Ectodermal cell (in vitro differentiated cells): ENCODE measurements at regions not wholly inside any gene's neighbourhood (a gene's known extent, or its start where the extent isn't known, plus 50 kb on each side); places are given as distances from the start of the nearest gene placed in this dataset.
"Not testable (repeated sequence)": the region's sequence is repeated elsewhere in the genome, so short reads cannot be mapped to it uniquely, and the experiment has no call there.

Source experiments
- H3K27ac ChIP-seq: 2 replicates; pipeline ENCODE4 v1.7.0; 2013; ENCODE audit warnings: mild to moderate bottlenecking, low read depth, low read length; ENCODE audit not compliant: insufficient read depth, poor library complexity, severe bottlenecking
- H3K27me3 ChIP-seq: 2 replicates; pipeline ENCODE4 v1.7.0; 2013; ENCODE audit warnings: mild to moderate bottlenecking, low read length; ENCODE audit not compliant: insufficient read depth, control insufficient read depth, poor library complexity, severe bottlenecking
- H3K36me3 ChIP-seq: one replicate; pipeline ENCODE4 v1.7.0; 2013; ENCODE audit warnings: low read length; ENCODE audit not compliant: control insufficient read depth, insufficient read depth
- H3K4me1 ChIP-seq: one replicate; pipeline ENCODE4 v1.7.0; 2013; ENCODE audit warnings: low read length; ENCODE audit not compliant: control insufficient read depth, insufficient read depth
- H3K4me3 ChIP-seq: 2 replicates; pipeline ENCODE4 v1.7.0; 2013; ENCODE audit warnings: low read depth, low read length, control low read depth; ENCODE audit not compliant: insufficient read depth
- H3K9me3 ChIP-seq: 2 replicates; pipeline ENCODE4 v1.7.0; 2013; ENCODE audit warnings: mild to moderate bottlenecking, low read length, moderate library complexity; ENCODE audit not compliant: control insufficient read depth
- WGBS, 2 experiments: methylation state at CpG; one replicate each; pipeline ENCODE4 v1.1.7; 2013; ENCODE audit warnings: missing lambda C conversion rate in 2 of 2; 5-methylcytosine and 5-hydroxymethylcytosine counted together

DNA sequence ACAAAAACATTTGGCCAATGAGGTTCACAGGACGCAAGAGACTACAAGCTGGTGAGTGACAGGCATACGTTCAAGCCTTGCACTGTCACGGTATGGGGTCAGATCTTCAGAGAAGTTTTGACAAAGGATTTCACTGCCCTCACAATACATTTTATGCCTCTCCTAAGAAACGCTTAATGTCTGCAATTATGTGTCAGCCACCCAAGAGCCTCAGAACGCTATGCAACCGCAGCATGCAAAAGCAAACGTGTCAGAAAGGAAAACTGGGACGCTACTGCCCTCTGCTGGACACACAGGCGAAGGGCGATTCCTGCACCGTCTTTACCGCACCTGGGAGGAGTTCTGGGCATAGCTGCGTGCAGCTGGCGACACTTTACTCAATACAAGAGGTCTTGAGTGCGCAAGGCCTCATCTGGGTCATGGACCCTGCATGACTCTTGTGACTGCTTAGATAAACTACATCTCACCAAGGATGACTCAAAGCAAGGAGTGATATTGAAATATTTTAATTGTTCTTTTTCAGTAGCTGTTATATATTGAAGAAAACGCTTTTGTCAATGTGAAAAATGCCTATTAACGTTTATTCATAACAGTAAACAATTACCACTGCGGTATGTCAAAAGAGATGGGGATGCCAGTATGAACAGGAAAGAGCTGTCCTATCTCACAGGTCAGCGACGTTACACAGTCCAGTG is 147.6 kb upstream of the FRG1 start:
- Histone ChIP-seq H3K4me1 (no peaks in the 10 kb centered on the region), H3K27ac (no peak overlapping the region), H3K9me3 (no peaks in the 10 kb centered on the region), H3K36me3 (no peaks in the 10 kb centered on the region), H3K4me3 (no peak overlapping the region), H3K27me3 (no peaks in the 10 kb centered on the region)
- WGBS, 2 experiments, result 33% methylated on average over 20 of the region's 20 CpGs

DNA sequence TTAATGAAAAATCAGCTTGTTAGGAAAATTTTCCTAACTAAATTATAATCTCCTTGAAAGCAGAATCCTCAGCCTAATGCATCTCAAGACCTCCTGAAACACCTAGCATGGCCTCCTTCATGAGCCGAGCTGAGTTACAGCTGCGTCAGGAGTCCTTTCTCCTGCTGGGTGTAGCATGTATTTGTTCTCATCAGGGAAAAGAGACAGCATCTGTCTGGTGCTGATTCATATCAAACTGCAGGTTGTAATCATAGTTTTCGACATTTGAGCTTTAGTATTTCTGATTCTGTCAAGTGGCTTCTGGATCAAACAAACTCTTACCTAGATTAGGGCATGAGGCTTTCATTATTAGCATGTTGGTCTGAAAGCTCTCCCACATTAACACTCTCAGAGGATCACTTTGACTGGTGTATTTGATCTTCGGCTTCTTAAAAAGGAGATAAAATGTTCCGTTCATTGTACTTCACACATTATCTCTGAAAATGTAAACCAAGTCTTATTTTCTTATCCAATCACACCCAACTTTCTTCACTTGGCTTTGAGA is 140.1 kb upstream of the FRG1 start:
- H3K4me1 ChIP-seq, result no peaks in the 10 kb centered on the region
- 95 to 97% methylated on average over 5 of the region's 5 CpGs for WGBS, 2 experiments
- no peaks in the 10 kb centered on the region for H3K36me3 ChIP-seq

DNA sequence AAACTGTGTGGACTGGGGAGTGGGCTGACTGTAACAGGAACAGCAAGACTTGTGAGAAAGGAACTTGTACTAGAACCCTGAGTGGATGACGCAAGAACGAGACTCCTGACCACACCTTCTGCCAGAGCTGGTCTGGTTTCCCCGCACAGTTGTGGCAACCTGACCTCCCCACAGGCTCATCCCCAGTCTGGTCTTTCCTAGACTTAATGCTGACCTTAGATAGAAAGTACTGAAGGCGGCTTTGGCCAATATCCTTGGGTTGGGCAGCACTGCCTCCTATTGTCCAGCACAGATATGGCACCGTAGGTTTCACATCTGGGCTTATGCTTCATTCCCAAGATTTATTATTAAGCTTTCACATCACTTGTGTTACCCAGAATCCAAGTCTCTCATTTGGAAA is 137.8 kb upstream of the FRG1 start:
- no peak overlapping the region for H3K27ac ChIP-seq
- no peaks in the 10 kb centered on the region for H3K9me3 ChIP-seq
- no peak overlapping the region for H3K4me3 ChIP-seq
- WGBS, 2 experiments, result 86 to 91% methylated on average over 5 of the region's 5 CpGs
- no peaks in the 10 kb centered on the region for H3K4me1 ChIP-seq
- H3K36me3 ChIP-seq, result no peaks in the 10 kb centered on the region
- no peaks in the 10 kb centered on the region for H3K27me3 ChIP-seq

More for the DNA sequence above, 140.1 kb upstream of the FRG1 start:
- H3K9me3 ChIP-seq, result no peaks in the 10 kb centered on the region
- H3K27me3 ChIP-seq, result no peaks in the 10 kb centered on the region
- H3K27ac ChIP-seq, result no peak overlapping the region
- H3K4me3 ChIP-seq, result no peak overlapping the region

DNA sequence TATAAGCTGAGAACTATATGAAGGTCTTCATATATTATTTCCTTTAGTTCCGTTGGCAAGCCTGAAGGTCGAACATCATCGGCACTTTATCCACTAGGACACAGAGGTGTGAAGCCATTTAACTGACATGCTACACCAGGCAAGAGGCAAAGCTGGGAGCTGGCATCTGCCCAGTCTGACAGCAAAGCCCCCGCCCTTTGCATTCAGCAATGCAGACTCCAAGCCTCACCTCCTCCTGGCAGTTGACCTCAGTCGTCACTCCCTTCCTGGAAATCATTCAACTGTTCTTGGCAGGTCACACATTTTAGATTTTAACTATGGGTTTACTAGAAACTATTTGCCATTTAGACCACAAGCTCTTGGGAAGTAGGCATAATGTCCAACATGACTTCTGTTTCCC is 135.8 kb upstream of the FRG1 start:
- H3K4me1 ChIP-seq, result no peaks in the 10 kb centered on the region
- 93 to 94% methylated on average over 5 of the region's 5 CpGs for WGBS, 2 experiments
- no peak overlapping the region for H3K27ac ChIP-seq
- H3K27me3 ChIP-seq, result no peaks in the 10 kb centered on the region
- no peaks in the 10 kb centered on the region for H3K9me3 ChIP-seq
- H3K4me3 ChIP-seq, result no peak overlapping the region
- no peaks in the 10 kb centered on the region for H3K36me3 ChIP-seq

DNA sequence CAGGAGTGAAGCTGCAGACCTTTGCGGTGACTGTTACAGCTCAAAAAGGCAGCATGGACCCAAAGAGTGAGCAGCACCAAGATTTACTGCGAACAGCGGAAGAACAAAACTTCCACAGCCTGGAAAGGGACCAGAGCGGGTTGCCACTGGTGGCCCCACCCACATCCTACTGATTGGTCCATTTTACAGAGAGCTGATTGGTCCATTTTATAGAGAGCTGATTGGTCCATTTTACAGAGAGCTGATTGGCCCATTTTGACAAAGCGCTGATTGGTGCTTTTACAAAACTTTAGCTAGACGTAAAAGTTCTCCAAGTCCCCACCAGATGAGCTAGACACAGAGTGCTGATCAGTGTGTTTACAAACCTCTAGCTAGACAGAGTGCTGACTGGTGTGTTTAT is 134.2 kb upstream of the FRG1 start:
- H3K36me3 ChIP-seq, result no peaks in the 10 kb centered on the region
- no peaks in the 10 kb centered on the region for H3K27me3 ChIP-seq
- H3K9me3 ChIP-seq, result no peaks in the 10 kb centered on the region
- 69 to 72% methylated on average over 6 of the region's 6 CpGs for WGBS, 2 experiments
- H3K27ac ChIP-seq, result no peak overlapping the region
- no peaks in the 10 kb centered on the region for H3K4me1 ChIP-seq
- no peak overlapping the region for H3K4me3 ChIP-seq

DNA sequence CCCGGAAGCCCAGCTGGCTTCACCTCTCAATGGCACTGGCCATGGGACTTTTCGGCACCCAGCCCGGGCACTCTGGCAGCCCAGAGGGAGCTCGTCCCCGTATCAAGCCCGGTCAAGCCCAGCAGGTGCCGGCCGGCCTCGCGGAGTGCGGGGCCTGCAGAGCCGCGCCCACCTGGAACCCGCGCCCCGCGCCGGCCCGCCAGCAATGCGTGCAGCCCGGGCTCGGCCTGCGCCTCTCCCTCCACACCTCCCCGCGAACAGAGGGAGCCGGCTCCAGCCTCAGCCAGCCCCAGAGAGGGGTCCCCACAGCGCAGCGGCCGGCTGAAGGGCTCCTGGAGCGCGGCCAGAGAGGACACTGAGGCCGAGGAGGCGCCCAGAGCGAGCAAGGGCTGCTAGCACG is 133.6 kb upstream of the FRG1 start:
- 84 to 88% methylated on average over 35 of the region's 35 CpGs for WGBS, 2 experiments
- Histone ChIP-seq H3K36me3 (no peaks in the 10 kb centered on the region), H3K27ac (no peak overlapping the region)

DNA sequence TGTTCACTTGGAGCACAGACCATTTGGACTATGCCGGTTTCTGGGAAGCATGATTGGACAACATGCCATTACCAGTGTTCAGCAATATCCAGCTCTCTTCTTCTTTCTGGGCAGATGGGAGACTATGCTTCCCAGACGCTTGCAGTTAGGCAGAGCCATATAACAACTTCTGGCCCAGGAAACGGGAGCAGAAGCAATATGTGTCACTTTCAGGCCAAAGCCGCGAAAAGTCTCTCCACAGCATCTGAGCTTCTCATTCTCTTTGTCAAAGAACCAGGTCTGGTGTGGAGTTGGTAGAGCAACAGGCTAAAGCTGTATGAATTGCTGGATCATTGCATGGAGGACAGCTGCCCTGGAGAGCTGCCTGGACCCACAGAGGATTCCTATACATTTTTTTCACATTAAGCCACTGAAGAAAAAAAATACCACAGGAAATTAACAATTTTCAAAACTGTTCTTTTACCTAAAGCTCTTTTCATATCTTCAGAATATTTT is 131.4 kb upstream of the FRG1 start:
- no peaks in the 10 kb centered on the region for H3K4me1 ChIP-seq
- no peak overlapping the region for H3K27ac ChIP-seq
- H3K4me3 ChIP-seq, result no peak overlapping the region
- no peaks in the 10 kb centered on the region for H3K27me3 ChIP-seq
- no peaks in the 10 kb centered on the region for H3K36me3 ChIP-seq
- WGBS, 2 experiments, result 95 to 97% methylated on average over 5 of the region's 5 CpGs
- H3K9me3 ChIP-seq, result no peaks in the 10 kb centered on the region

More for the DNA sequence above, 133.6 kb upstream of the FRG1 start:
- Histone ChIP-seq H3K4me1 (no peaks in the 10 kb centered on the region), H3K9me3 (no peaks in the 10 kb centered on the region), H3K4me3 (no peak overlapping the region), H3K27me3 (no peaks in the 10 kb centered on the region)

DNA sequence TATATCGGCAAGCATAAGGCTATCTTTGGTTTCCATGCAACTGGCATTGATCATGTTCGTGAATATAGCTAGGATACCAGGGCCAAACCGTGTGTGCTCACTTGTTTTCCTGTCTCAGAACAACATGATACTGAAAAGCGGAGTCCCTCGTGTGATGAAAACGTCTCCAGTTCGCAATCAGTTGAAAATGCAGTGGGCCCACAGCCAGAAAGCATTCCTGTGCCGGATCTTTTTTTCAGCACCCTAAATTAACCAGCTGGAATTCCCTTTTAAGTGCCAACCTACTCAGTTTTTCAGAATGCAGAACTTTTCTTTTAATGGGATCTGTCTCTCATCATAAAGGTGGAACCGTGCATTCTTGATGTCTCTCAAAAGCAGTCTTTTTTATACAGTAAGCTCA is 130.8 kb upstream of the FRG1 start:
- Histone ChIP-seq H3K4me3 (no peak overlapping the region), H3K4me1 (no peaks in the 10 kb centered on the region), H3K27ac (no peak overlapping the region), H3K9me3 (no peaks in the 10 kb centered on the region), H3K36me3 (no peaks in the 10 kb centered on the region), H3K27me3 (no peaks in the 10 kb centered on the region)
- 94 to 96% methylated on average over 9 of the region's 9 CpGs for WGBS, 2 experiments

DNA sequence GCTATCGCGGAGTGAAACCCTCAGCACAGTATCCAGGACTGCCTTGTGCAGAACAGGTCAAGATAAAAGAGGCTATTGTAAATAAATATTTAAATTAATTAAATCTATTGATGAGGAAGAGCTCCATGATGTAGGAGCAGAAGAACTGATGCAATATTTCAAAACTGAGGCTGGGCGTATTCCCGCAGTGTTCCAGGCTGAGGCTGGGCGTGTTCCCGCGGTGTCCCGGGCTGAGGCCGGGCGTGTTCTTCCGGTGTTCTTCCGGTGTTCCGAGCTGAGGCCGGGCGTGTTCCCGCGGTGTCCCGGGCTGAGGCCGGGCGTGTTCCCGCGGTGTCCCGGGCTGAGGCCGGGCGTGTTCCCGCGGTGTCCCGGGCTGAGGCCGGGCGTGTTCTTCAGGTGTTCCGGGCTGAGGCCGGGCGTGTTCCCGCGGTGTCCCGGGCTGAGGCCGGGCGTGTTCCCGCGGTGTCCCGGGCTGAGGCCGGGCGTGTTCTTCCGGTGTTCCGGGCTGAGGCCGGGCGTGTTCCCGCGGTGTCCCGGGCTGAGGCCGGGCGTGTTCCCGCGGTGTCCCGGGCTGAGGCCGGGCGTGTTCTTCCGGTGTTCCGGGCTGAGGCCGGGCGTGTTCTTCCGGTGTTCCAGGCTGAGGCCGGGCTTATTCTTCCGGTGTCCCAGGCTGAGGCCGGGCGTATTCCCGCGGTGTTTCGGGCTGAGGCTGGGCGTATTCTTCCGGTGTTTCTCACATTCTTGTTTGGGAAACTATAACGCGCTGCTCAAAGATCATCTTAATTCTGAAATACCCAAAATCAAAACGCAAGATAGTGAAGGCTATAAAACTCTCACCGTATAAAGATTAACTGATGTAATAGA is 130.1 kb upstream of the FRG1 start:
- H3K4me1 ChIP-seq, H3K36me3 ChIP-seq, H3K4me3 ChIP-seq, H3K27ac ChIP-seq, H3K9me3 ChIP-seq, H3K27me3 ChIP-seq: not testable (repeated sequence)
- WGBS, 2 experiments, result 90 to 92% methylated on average over 63 to 66 of the region's 75 CpGs
